NT2/D1 (cell line): ENCODE measurements at regions not wholly inside any gene's neighbourhood (a gene's known extent, or its start where the extent isn't known, plus 50 kb on each side); places are given as distances from the start of the nearest gene placed in this dataset.

Experiments
- SUZ12 ChIP-seq: IDR thresholded peaks from 2 replicates; pipeline ENCODE4 v1.6.1; 2011; ENCODE audit not compliant: insufficient read length, insufficient read depth; ENCODE audit errors: extremely low read depth
- YY1 ChIP-seq: IDR thresholded peaks from 2 replicates; pipeline ENCODE4 v1.6.1; 2011; ENCODE audit not compliant: insufficient read length, insufficient read depth
- ZNF274 ChIP-seq: IDR thresholded peaks from 2 replicates; pipeline ENCODE4 v1.6.1; 2011; ENCODE audit warnings: mild to moderate bottlenecking, low read depth, low read length

DNA sequence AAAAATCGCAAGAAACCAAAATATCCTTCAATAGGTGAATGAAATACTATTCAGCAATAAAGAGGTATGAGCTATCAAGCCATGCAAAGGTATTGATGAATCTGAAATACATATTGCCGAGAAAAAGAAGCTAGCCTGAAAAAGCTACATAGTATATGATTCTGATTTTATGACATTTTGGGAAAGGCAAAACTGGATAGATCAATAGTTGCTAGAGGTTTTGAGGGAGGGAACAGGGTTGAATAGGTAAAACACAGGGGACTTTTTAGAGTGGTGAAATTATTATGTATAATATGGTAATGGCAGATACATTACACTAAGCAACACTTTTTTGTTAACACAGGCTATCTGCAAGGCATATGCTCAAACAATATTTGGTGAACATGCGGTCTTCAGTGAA, 327.6 kb upstream of the ADAMTSL1 start:
- no peak for TF ChIP-seq ZNF274
- TF ChIP-seq SUZ12, result no peak
- no peak for TF ChIP-seq YY1
